ENCODE measurements at regions not wholly inside any gene's neighbourhood (a gene's known extent, or its start where the extent isn't known, plus 50 kb on each side); places are given as distances from the start of the nearest gene placed in this dataset.

DNA sequence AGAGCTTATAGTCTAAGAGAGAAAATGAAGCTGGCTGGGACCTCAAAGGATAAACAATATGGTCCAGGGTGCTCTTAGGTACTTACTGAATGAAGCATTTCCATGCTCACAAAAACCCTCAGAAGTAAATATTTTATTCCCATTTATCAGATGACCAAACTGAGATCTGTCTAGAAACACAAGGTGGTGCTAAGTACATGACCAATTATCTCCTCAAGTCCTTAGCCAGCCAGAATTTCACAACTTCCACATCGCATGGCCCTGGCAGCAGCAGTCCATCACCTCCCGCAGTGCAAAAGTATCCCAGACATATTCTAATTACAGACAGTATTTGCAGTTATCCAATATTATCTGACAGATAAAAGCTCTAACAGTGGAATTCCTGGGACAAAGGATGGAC lies 321.7 kb upstream of the PROX1 start:
- Histone ChIP-seq H3K23ac (ENCODE audit: low read length) (no peak overlapping the region), H3K79me2 (ENCODE audit: control insufficient read depth, insufficient read depth, low read length) (no peaks in the 10 kb centered on the region), H3K79me1 (ENCODE audit: low read length) (no peaks in the 10 kb centered on the region), H3K4me3 (ENCODE audit: low read length) (no peak overlapping the region), H4K5ac (ENCODE audit: low read length) (no peak overlapping the region), H4K8ac (ENCODE audit: low read depth, low read length) (no peak overlapping the region), H2AK5ac (ENCODE audit: low read length) (no peak overlapping the region), H3K4me1 (ENCODE audit: control insufficient read depth, low read depth, low read length) (no peaks in the 10 kb centered on the region), H3K9ac (ENCODE audit: low read length) (no peak overlapping the region), H2BK15ac (replicated peaks; ENCODE audit: low read depth) (no peak overlapping the region), H2BK120ac (ENCODE audit: low read depth, low read length) (no peak overlapping the region), H3K18ac (ENCODE audit: low read length) (no peak overlapping the region), H3K27ac (ENCODE audit: low read depth, low read length) (no peak overlapping the region), H3K4ac (ENCODE audit: low read depth, low read length) (no peak overlapping the region), H3K27me3 (ENCODE audit: insufficient read depth, low read length, poor library complexity) (no peaks in the 10 kb centered on the region), H3K56ac (ENCODE audit: low read length) (no peak overlapping the region), H3K36me3 (ENCODE audit: control insufficient read depth, insufficient read depth, low read length) (no peaks in the 10 kb centered on the region), H2BK5ac (ENCODE audit: low read length) (no peak overlapping the region), H3K4me2 (ENCODE audit: low read length) (no peak overlapping the region)
- no peak for DNase-seq
- WGBS (ENCODE audit: extremely low coverage, insufficient coverage, low lambda C conversion rate) = no CpG with 5 or more reads among the region's 2 CpGs

DNA sequence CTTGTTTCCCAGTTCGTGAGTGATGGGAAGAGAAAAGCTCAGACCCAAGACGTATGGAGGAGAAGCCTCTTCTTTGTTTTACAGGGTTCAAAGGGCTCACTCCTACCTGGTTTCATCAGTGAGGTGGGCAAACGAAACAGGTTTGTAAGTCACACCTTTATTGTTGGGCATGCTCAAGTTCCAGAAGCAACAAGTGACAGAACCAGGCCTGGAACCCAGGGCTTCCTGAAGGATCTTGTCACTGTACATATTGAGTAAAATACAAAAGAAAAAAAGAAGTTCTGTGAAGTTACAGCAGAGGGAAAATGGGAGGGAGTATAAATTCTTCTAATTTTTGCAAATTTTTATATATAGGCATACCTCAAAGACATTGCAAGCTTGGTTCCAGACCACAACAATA lies 320.9 kb upstream of the PROX1 start:
- no peak overlapping the region for H2BK15ac ChIP-seq (replicated peaks; ENCODE audit: low read depth)
- H3K56ac ChIP-seq (ENCODE audit: low read length) = no peak overlapping the region
- no peak overlapping the region for H3K4me2 ChIP-seq (ENCODE audit: low read length)
- H3K79me1 ChIP-seq (ENCODE audit: low read length) = no peaks in the 10 kb centered on the region
- H3K18ac ChIP-seq (ENCODE audit: low read length) = no peak overlapping the region
- H3K23ac ChIP-seq (ENCODE audit: low read length) = no peak overlapping the region
- WGBS (ENCODE audit: extremely low coverage, insufficient coverage, low lambda C conversion rate) = no CpG with 5 or more reads among the region's 3 CpGs
- H3K79me2 ChIP-seq (ENCODE audit: control insufficient read depth, insufficient read depth, low read length) = no peaks in the 10 kb centered on the region
- H3K4ac ChIP-seq (ENCODE audit: low read depth, low read length) = no peak overlapping the region
- H3K36me3 ChIP-seq (ENCODE audit: control insufficient read depth, insufficient read depth, low read length) = no peaks in the 10 kb centered on the region
- H2AK5ac ChIP-seq (ENCODE audit: low read length) = no peak overlapping the region
- H2BK5ac ChIP-seq (ENCODE audit: low read length) = no peak overlapping the region
- H2BK120ac ChIP-seq (ENCODE audit: low read depth, low read length) = no peak overlapping the region
- no peaks in the 10 kb centered on the region for H3K27me3 ChIP-seq (ENCODE audit: insufficient read depth, low read length, poor library complexity)
- H3K9ac ChIP-seq (ENCODE audit: low read length) = no peak overlapping the region
- no peak for DNase-seq
- no peak overlapping the region for H3K27ac ChIP-seq (ENCODE audit: low read depth, low read length)
- H4K5ac ChIP-seq (ENCODE audit: low read length) = no peak overlapping the region
- H3K4me3 ChIP-seq (ENCODE audit: low read length) = no peak overlapping the region
- no peak overlapping the region for H4K8ac ChIP-seq (ENCODE audit: low read depth, low read length)
- H3K4me1 ChIP-seq (ENCODE audit: control insufficient read depth, low read depth, low read length) = no peaks in the 10 kb centered on the region

DNA sequence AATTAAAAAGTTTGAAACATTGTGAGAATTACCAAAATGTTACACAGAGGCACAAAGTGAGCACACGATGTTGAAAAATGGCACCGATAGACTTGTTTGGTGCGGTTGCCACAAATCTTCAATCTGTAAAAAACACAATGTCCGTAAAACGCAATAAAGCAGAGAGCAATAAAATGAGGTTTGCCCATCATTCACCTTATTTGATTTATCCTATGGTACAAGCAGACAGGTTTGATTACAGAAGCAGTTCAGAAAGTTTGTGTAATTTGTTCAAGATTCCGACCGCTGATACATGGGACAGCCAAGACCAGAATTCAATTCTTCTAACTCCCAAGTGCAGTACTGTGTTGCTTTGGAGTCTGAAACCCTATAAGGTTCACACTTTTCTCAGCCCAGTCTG lies 318.3 kb upstream of the PROX1 start:
- Histone ChIP-seq H3K4me2 (ENCODE audit: low read length) (no peak overlapping the region), H2BK15ac (replicated peaks; ENCODE audit: low read depth) (no peak overlapping the region), H2BK5ac (ENCODE audit: low read length) (no peak overlapping the region), H3K18ac (ENCODE audit: low read length) (no peak overlapping the region), H3K27me3 (ENCODE audit: insufficient read depth, low read length, poor library complexity) (no peaks in the 10 kb centered on the region), H3K4ac (ENCODE audit: low read depth, low read length) (no peak overlapping the region), H3K56ac (ENCODE audit: low read length) (no peak overlapping the region), H3K79me2 (ENCODE audit: control insufficient read depth, insufficient read depth, low read length) (no peaks in the 10 kb centered on the region), H3K36me3 (ENCODE audit: control insufficient read depth, insufficient read depth, low read length) (no peaks in the 10 kb centered on the region), H3K4me1 (ENCODE audit: control insufficient read depth, low read depth, low read length) (no peaks in the 10 kb centered on the region), H4K8ac (ENCODE audit: low read depth, low read length) (no peak overlapping the region), H3K9ac (ENCODE audit: low read length) (no peak overlapping the region), H3K4me3 (ENCODE audit: low read length) (no peak overlapping the region), H2BK120ac (ENCODE audit: low read depth, low read length) (no peak overlapping the region), H4K5ac (ENCODE audit: low read length) (no peak overlapping the region), H3K23ac (ENCODE audit: low read length) (no peak overlapping the region), H2AK5ac (ENCODE audit: low read length) (no peak overlapping the region), H3K79me1 (ENCODE audit: low read length) (no peaks in the 10 kb centered on the region), H3K27ac (ENCODE audit: low read depth, low read length) (no peak overlapping the region)
- DNase-seq = no peak
- WGBS (ENCODE audit: extremely low coverage, insufficient coverage, low lambda C conversion rate) = no CpG with 5 or more reads among the region's 7 CpGs

DNA sequence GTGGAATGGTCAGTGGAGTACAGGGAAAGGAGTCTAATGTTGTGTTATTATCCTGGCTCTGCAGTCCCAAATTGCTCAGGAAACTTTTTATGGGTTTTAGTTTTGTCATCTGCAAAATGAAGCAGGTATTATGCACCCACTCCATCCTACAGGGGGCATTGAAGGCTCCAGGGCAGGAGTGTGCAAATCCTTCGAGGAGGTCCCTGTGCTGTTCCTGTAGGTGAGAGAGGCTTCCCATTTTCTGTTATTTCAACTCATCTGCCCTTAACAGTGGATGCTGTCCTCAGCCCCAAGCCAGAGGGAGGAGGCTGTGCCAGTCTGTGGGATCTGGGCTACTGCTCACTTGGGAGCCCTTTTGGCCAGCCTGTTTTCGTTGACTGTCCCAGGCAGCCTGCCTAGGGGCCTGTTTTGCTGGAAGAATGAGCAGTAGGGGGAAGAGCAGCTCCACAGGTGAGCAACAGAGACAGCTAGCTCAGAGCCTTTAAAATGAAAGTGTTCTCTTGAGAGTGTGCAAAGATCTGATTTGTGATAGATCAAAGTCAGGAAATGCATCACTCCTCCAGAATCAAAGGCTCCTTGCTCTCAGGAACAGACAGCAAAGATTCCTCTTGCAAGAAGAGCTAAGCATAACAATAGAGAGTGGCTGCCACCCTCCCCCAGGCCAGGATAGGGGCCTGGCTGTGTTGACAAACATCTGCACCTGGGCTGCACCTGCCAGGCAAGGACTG lies 317.6 kb upstream of the PROX1 start:
- no peak overlapping the region for H3K56ac ChIP-seq (ENCODE audit: low read length)
- no peak overlapping the region for H4K5ac ChIP-seq (ENCODE audit: low read length)
- H4K8ac ChIP-seq (ENCODE audit: low read depth, low read length) = no peak overlapping the region
- no peak overlapping the region for H2BK5ac ChIP-seq (ENCODE audit: low read length)
- H3K27ac ChIP-seq (ENCODE audit: low read depth, low read length) = no peak overlapping the region
- no peaks in the 10 kb centered on the region for H3K79me1 ChIP-seq (ENCODE audit: low read length)
- H3K4me1 ChIP-seq (ENCODE audit: control insufficient read depth, low read depth, low read length) = no peaks in the 10 kb centered on the region
- no peak overlapping the region for H2AK5ac ChIP-seq (ENCODE audit: low read length)
- no peak overlapping the region for H2BK15ac ChIP-seq (replicated peaks; ENCODE audit: low read depth)
- no peak overlapping the region for H3K4ac ChIP-seq (ENCODE audit: low read depth, low read length)
- H3K4me2 ChIP-seq (ENCODE audit: low read length) = no peak overlapping the region
- peak; percentile 35 for DNase-seq
- H3K27me3 ChIP-seq (ENCODE audit: insufficient read depth, low read length, poor library complexity) = no peaks in the 10 kb centered on the region
- no peak overlapping the region for H3K18ac ChIP-seq (ENCODE audit: low read length)
- no peaks in the 10 kb centered on the region for H3K79me2 ChIP-seq (ENCODE audit: control insufficient read depth, insufficient read depth, low read length)
- no peaks in the 10 kb centered on the region for H3K36me3 ChIP-seq (ENCODE audit: control insufficient read depth, insufficient read depth, low read length)
- H3K23ac ChIP-seq (ENCODE audit: low read length) = no peak overlapping the region
- H3K9ac ChIP-seq (ENCODE audit: low read length) = no peak overlapping the region
- no CpG with 5 or more reads among the region's 2 CpGs for WGBS (ENCODE audit: extremely low coverage, insufficient coverage, low lambda C conversion rate)
- no peak overlapping the region for H3K4me3 ChIP-seq (ENCODE audit: low read length)
- no peak overlapping the region for H2BK120ac ChIP-seq (ENCODE audit: low read depth, low read length)

DNA sequence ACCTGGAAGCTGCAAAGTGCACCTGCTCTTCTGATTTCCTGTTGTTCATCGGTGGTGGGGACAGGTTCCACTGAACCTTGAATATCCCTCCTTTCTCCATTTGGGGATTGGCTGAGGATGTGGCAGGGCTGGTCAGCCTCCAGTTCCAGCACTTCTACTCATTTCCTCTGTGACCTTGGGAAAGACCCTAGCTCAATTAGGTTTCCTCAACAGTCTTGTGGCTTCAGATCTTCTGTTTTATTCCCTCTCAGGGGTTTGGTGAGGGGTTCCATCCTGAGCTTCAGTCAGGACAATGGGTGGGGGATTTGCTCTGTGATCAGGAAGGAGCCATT lies 317.1 kb upstream of the PROX1 start:
- H3K4ac ChIP-seq (ENCODE audit: low read depth, low read length) = no peak overlapping the region
- no peak overlapping the region for H3K56ac ChIP-seq (ENCODE audit: low read length)
- no peak overlapping the region for H3K9ac ChIP-seq (ENCODE audit: low read length)
- H3K27me3 ChIP-seq (ENCODE audit: insufficient read depth, low read length, poor library complexity) = no peaks in the 10 kb centered on the region
- no peak overlapping the region for H2BK15ac ChIP-seq (replicated peaks; ENCODE audit: low read depth)
- no peaks in the 10 kb centered on the region for H3K79me2 ChIP-seq (ENCODE audit: control insufficient read depth, insufficient read depth, low read length)
- no peak overlapping the region for H3K4me2 ChIP-seq (ENCODE audit: low read length)
- no peak for DNase-seq
- H3K4me1 ChIP-seq (ENCODE audit: control insufficient read depth, low read depth, low read length) = no peaks in the 10 kb centered on the region
- WGBS (ENCODE audit: extremely low coverage, insufficient coverage, low lambda C conversion rate) = no CpG with 5 or more reads among the region's 1 CpG
- no peaks in the 10 kb centered on the region for H3K79me1 ChIP-seq (ENCODE audit: low read length)
- H3K23ac ChIP-seq (ENCODE audit: low read length) = no peak overlapping the region
- no peak overlapping the region for H2BK5ac ChIP-seq (ENCODE audit: low read length)
- H3K27ac ChIP-seq (ENCODE audit: low read depth, low read length) = no peak overlapping the region
- H4K5ac ChIP-seq (ENCODE audit: low read length) = no peak overlapping the region
- no peak overlapping the region for H3K18ac ChIP-seq (ENCODE audit: low read length)
- no peaks in the 10 kb centered on the region for H3K36me3 ChIP-seq (ENCODE audit: control insufficient read depth, insufficient read depth, low read length)
- H4K8ac ChIP-seq (ENCODE audit: low read depth, low read length) = no peak overlapping the region
- H2AK5ac ChIP-seq (ENCODE audit: low read length) = no peak overlapping the region
- H3K4me3 ChIP-seq (ENCODE audit: low read length) = no peak overlapping the region
- H2BK120ac ChIP-seq (ENCODE audit: low read depth, low read length) = no peak overlapping the region

GRCh38 chr1:213675043-213675442 lies 312.7 kb upstream of the PROX1 start:
- Histone ChIP-seq H2BK5ac (ENCODE audit: low read length) (no peak overlapping the region), H4K5ac (ENCODE audit: low read length) (no peak overlapping the region), H3K4me1 (ENCODE audit: control insufficient read depth, low read depth, low read length) (no peaks in the 10 kb centered on the region), H2BK120ac (ENCODE audit: low read depth, low read length) (no peak overlapping the region), H3K56ac (ENCODE audit: low read length) (no peak overlapping the region), H3K18ac (ENCODE audit: low read length) (no peak overlapping the region), H3K79me2 (ENCODE audit: control insufficient read depth, insufficient read depth, low read length) (no peaks in the 10 kb centered on the region), H3K9ac (ENCODE audit: low read length) (no peak overlapping the region), H3K79me1 (ENCODE audit: low read length) (no peaks in the 10 kb centered on the region), H2BK15ac (replicated peaks; ENCODE audit: low read depth) (no peak overlapping the region), H3K27me3 (ENCODE audit: insufficient read depth, low read length, poor library complexity) (no peaks in the 10 kb centered on the region), H3K4ac (ENCODE audit: low read depth, low read length) (no peak overlapping the region), H3K4me2 (ENCODE audit: low read length) (no peak overlapping the region), H3K27ac (ENCODE audit: low read depth, low read length) (no peak overlapping the region), H3K36me3 (ENCODE audit: control insufficient read depth, insufficient read depth, low read length) (no peaks in the 10 kb centered on the region), H2AK5ac (ENCODE audit: low read length) (no peak overlapping the region), H3K23ac (ENCODE audit: low read length) (no peak overlapping the region), H4K8ac (ENCODE audit: low read depth, low read length) (no peak overlapping the region), H3K4me3 (ENCODE audit: low read length) (no peak overlapping the region)
- DNase-seq = no peak
- WGBS (ENCODE audit: extremely low coverage, insufficient coverage, low lambda C conversion rate) = no CpG with 5 or more reads among the region's 1 CpG

Data from mesendoderm (in vitro differentiated cells).